Calu3 (cell line): ENCODE measurements at regions not wholly inside any gene's neighbourhood (a gene's known extent, or its start where the extent isn't known, plus 50 kb on each side); places are given as distances from the start of the nearest gene placed in this dataset.

Source experiments
- BruUV-seq: library from RNA; stranded (reverse); fragments of 400-500 nt; replicated peaks from 2 replicates; lab custom pipeline; 2021; lab: Mats Ljungman, UMichigan
- CTCF ChIA-PET: fragments of 300-600 bp; sonication (Branson Sonifier 250); formaldehyde crosslinking; loops from one replicate; lab custom pipeline; 2022; ENCODE audit warnings: antibody characterized with exemption; lab: Charles Lee
- DNase-seq: peaks from one replicate; pipeline ENCODE4 v3.0.0; 2022
- H3K27ac Mint-ChIP-seq: one replicate; pipeline ENCODE4 v1.8.0; 2022; ENCODE audit warnings: mixed read lengths; ENCODE audit not compliant: unreplicated experiment
- H3K27me3 Mint-ChIP-seq: one replicate; pipeline ENCODE4 v1.8.0; 2022; ENCODE audit warnings: mixed read lengths; ENCODE audit not compliant: unreplicated experiment
- H3K36me3 Mint-ChIP-seq: one replicate; pipeline ENCODE4 v1.8.0; 2022; ENCODE audit warnings: mild to moderate bottlenecking, moderate library complexity, mixed read lengths; ENCODE audit not compliant: insufficient read depth, unreplicated experiment
- H3K4me1 Mint-ChIP-seq: one replicate; pipeline ENCODE4 v1.8.0; 2022; ENCODE audit warnings: mild to moderate bottlenecking, low read depth, mixed read lengths; ENCODE audit not compliant: unreplicated experiment
- H3K4me3 Mint-ChIP-seq: one replicate; pipeline ENCODE4 v1.8.0; 2022; ENCODE audit warnings: mild to moderate bottlenecking, low read depth, moderate library complexity, mixed read lengths; ENCODE audit not compliant: unreplicated experiment
- H3K9me3 Mint-ChIP-seq: one replicate; pipeline ENCODE4 v1.8.0; 2022; ENCODE audit warnings: low read depth, mixed read lengths; ENCODE audit not compliant: unreplicated experiment
- intact Hi-C: fragments of 100-400 bp; cut with micrococcal nuclease; formaldehyde crosslinking; loops from one replicate; pipeline ENCODE4 v1.10.0; 2022; ENCODE audit not compliant: unreplicated experiment
- TF ChIP-seq, protein P1 (sequence below): fragments of 200-600 bp; IDR thresholded peaks from one replicate; pipeline ENCODE4 v1.8.0; 2022; ENCODE audit warnings: antibody characterized with exemption; ENCODE audit not compliant: unreplicated experiment

GRCh38 chr3:153061938-153062528 lies 100.0 kb upstream of the RAP2B start:
- Mint-ChIP-seq H3K27me3 (no peaks in the 10 kb centered on the region), H3K4me3 (no peak overlapping the region), H3K4me1 (peaks cover 16% of the 10 kb centered on the region), H3K36me3 (peaks cover under 1% of the 10 kb centered on the region), H3K27ac (no peak overlapping the region), H3K9me3 (no peaks in the 10 kb centered on the region)
- TF ChIP-seq, protein P1, sequence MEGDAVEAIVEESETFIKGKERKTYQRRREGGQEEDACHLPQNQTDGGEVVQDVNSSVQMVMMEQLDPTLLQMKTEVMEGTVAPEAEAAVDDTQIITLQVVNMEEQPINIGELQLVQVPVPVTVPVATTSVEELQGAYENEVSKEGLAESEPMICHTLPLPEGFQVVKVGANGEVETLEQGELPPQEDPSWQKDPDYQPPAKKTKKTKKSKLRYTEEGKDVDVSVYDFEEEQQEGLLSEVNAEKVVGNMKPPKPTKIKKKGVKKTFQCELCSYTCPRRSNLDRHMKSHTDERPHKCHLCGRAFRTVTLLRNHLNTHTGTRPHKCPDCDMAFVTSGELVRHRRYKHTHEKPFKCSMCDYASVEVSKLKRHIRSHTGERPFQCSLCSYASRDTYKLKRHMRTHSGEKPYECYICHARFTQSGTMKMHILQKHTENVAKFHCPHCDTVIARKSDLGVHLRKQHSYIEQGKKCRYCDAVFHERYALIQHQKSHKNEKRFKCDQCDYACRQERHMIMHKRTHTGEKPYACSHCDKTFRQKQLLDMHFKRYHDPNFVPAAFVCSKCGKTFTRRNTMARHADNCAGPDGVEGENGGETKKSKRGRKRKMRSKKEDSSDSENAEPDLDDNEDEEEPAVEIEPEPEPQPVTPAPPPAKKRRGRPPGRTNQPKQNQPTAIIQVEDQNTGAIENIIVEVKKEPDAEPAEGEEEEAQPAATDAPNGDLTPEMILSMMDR, result no peak
- CTCF ChIA-PET, result interaction anchor here (0.6 kb wide), 1 partner anchor 778 kb away, joined by 3 read pairs; no protein-coding TSS in a partner anchor
- no TSS peak for BruUV-seq
- no peak for DNase-seq
- intact Hi-C loops, result no loop called here

DNA sequence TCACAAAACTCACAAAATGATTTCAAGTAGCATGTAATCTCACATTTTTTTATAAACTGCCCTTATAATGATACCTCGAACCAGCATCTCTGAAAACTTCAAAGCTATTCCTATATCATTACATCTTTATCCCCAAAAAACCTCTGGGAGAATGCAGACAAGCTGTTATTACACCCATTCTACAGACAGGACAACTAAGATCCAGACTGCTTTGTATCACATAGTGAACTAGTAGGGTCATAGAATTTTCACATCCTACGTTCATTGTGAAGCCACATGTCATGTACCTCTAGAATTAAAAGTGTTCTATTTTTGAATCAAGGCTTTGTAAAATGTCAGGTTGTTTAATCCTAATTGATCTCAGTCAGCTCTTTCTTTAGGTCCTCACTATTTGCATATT lies 98.7 kb upstream of the RAP2B start:
- Mint-ChIP-seq H3K27ac (no peak overlapping the region), H3K36me3 (no peaks in the 10 kb centered on the region), H3K4me3 (no peak overlapping the region), H3K27me3 (no peaks in the 10 kb centered on the region), H3K4me1 (peaks cover 29% of the 10 kb centered on the region), H3K9me3 (no peaks in the 10 kb centered on the region)
- intact Hi-C loops, result no loop called here
- DNase-seq, result no peak
- no TSS peak for BruUV-seq
- TF ChIP-seq, protein P1, result no peak
- CTCF ChIA-PET, result no interaction called here

- CTCF ChIA-PET, result interaction anchor here (0.6 to 1.6 kb wide), 3 partner anchors 94 to 1074 kb away, joined by 3 to 5 read pairs (median 4); no protein-coding TSS in a partner anchor
Observed at GRCh38 chr3:153066983-153067382, 95.0 kb upstream of the RAP2B start.

GRCh38 chr3:153069598-153070510 lies 92.2 kb upstream of the RAP2B start:
- Mint-ChIP-seq H3K9me3 (no peaks in the 10 kb centered on the region), H3K4me3 (no peak overlapping the region), H3K4me1 (peaks cover 20% of the 10 kb centered on the region), H3K36me3 (no peaks in the 10 kb centered on the region), H3K27ac (no peak overlapping the region), H3K27me3 (no peaks in the 10 kb centered on the region)
- no peak for DNase-seq
- BruUV-seq, result no TSS peak
- CTCF ChIA-PET, result no interaction called here
- TF ChIP-seq, protein P1, result no peak
- intact Hi-C loops, result no loop called here

More at GRCh38 chr3:153066983-153067382, 95.0 kb upstream of the RAP2B start:
- TF ChIP-seq, protein P1, result no peak
- intact Hi-C loops, result no loop called here
- Mint-ChIP-seq H3K4me3 (no peak overlapping the region), H3K4me1 (peaks cover 20% of the 10 kb centered on the region), H3K36me3 (no peaks in the 10 kb centered on the region), H3K9me3 (no peaks in the 10 kb centered on the region), H3K27me3 (no peaks in the 10 kb centered on the region), H3K27ac (no peak overlapping the region)
- DNase-seq, result no peak
- BruUV-seq, result no TSS peak
